NCI-H128 (cell line): ENCODE measurements at regions not wholly inside any gene's neighbourhood (a gene's known extent, or its start where the extent isn't known, plus 50 kb on each side); places are given as distances from the start of the nearest gene placed in this dataset.
A peak's percentile ranks its signal among the peaks of the same experiment; 100 is the strongest.
"Not testable (repeated sequence)": the region's sequence is repeated elsewhere in the genome, so short reads cannot be mapped to it uniquely, and the experiment has no call there.

Experiments
- DNase-seq: peaks from one replicate; lab custom pipeline; 2025; ENCODE audit not compliant: unreplicated experiment; lab: John Stamatoyannopoulos, UW

DNA sequence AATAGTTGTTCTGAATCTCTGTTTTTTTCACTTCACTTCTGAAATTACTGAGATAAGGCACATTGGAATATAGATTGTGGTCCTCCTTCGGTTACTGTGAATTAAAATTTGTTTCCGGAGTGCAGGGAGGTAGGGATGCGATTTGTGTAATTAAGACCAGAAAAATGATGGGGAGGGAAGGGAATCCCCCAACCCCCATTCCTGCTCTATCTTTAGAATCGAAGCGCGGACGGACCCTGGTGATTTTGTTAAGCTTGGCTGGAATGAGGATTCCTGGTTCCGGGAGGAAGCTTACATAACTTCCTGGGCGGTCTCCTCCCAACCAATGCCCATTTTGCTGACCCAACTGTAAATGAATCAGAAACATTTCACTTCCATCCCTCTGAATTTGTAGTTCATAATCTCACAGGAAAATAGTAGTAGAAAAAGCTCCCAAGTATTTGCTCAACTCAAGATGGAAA lies 220.1 kb upstream of the MSX2 start:
- no peak for DNase-seq

DNA sequence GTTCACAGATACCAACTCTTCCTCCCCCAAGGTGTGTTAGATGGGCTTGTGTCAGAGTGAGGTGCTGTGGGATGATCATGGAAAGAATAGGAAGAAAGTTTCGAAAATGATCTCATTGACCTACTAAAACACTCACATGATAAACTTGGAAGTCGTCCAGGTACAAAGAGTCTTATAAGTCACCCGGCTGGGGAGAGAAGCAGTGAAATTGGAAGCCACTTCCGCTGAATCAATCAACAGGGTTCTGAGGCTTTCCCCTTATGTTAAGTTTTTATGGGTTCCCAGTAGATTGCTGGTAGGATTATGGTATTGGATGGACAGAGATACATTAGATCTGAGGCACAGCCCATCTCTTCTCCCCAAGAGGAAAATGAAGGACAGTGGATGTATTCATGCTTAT lies 218.8 kb upstream of the MSX2 start:
- no peak for DNase-seq

DNA sequence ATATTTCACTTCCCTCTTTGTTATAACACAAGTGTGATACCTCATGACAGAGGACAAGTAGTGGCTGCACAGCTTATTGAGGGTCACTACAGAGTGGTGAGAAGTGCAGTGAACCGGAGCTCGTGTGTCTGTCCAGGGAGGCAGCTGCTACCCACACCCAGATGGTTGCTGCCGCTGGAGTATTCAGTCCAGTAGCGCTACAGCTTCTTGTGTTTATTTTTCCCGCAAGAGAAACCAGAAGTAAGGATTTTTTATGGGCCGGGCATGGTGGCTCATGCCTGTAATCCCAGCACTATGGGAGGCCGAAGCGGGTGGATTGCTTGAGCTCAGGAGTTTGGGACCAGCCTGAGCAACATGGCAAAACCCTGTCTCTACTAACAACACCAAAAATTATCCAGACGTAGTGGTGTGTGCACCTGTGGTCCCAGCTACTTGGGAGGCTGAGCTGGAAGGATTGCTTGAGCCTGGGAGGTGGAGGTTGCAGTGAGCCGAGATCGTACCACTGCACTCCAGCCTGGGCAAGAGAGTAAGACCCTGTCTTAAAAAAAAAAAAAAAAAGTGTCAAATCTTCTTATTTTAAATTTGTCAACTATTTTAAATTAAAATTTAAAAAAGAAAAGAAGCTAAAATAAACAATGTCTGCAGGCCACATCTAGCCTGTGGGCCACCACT lies 213.5 kb upstream of the MSX2 start:
- not testable (repeated sequence) for DNase-seq

DNA sequence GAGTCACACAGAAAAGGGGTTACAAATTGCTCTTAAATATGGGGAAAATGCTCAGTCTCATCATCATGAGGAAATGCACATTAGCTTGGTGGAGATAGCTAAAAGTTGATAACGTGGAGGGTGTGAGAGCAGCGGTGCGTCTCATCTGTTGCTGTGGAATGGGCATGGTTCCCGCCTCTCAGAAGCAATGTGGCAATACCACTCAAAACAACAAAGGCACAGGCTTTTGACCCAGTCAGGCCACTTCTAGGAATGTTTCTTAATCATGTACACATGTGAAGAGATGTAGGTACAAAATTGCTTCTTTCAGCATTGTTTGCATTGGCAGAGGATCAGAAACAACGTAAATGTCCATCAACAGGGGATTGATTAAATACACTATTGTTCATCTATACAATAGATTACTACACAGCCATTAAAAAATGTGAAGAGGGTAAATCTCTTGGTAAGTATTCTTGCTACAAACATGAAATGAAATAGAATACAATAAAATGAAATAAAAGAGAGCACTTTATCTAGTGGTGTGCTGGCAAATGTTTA lies 212.6 kb upstream of the MSX2 start:
- no peak for DNase-seq

DNA sequence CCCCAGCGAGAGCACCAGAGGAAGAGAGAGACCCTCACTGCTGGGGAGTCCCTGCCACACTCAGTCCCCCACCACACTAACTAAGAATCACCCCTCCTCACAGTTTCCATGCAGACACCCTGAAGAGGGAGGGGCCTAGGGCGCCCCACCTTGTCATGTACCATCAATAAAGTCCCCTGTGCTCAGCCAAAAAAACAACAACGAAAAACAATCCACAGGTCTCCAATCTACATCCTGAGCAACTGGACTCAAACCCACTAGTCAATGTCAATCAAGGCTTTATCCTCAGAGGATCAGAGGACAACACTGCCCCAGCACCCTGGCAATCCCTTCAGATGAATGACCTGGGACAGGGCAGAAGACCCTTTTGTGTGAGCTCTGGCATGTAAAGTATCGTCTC lies 210.1 kb upstream of the MSX2 start:
- DNase-seq, result no peak

DNA sequence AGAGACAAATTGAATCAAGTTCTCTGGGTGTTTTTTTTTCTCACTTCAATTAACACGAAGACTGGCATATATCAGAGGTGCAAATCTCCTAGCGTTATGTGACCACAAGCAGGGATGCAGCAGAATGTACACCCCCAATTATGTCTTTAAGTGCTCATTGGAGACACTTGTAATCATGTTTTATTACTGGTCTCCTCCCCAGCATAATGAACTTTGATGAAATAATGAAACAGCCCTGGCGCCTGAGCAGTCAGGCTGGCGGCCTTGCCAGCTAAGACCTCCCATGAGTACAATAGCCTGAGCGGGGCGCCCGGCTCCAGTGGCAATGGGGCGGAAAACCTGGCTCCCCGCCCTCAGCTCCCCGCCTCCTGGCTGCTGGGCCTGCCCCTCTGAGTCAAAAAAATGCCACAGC lies 209.4 kb upstream of the MSX2 start:
- DNase-seq, result peak; percentile 42

DNA sequence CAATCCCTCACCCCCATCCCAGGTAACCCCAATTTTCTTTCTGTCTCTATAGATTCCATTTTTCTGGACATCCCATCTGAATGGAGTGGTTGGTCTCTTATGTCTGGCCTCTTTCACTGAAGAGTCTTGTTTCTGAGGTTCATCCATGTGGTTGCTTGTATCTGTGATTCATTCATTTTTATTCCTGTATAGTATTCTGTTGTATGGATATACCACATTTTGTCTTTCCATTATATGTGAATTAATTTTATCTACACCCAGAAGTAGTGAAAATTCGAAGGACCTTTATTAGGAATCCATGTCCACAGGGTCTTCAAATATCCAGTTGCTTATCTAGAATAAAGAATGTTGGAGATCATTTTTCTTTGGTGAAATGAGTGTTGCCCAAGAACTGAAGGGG lies 207.6 kb upstream of the MSX2 start:
- DNase-seq, result no peak

DNA sequence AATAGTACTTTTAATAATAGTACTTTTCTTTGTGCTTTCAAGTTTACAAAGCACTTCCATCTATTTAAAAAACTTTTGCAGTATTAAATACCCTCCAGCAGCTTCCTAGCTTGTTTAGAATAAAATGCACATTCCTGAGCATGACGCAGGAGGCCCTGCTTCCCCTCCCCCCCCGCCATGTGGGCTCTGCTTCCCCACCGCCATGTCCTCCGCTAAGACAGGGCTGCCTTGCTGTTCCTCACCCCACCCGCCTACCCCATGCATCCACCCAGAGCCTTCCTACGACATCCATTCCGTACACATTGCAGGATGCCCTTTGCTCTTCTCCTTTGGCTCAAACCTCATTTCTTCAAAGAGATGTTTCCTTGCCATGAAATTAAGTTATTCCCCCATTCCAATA lies 205.9 kb upstream of the MSX2 start:
- no peak for DNase-seq

DNA sequence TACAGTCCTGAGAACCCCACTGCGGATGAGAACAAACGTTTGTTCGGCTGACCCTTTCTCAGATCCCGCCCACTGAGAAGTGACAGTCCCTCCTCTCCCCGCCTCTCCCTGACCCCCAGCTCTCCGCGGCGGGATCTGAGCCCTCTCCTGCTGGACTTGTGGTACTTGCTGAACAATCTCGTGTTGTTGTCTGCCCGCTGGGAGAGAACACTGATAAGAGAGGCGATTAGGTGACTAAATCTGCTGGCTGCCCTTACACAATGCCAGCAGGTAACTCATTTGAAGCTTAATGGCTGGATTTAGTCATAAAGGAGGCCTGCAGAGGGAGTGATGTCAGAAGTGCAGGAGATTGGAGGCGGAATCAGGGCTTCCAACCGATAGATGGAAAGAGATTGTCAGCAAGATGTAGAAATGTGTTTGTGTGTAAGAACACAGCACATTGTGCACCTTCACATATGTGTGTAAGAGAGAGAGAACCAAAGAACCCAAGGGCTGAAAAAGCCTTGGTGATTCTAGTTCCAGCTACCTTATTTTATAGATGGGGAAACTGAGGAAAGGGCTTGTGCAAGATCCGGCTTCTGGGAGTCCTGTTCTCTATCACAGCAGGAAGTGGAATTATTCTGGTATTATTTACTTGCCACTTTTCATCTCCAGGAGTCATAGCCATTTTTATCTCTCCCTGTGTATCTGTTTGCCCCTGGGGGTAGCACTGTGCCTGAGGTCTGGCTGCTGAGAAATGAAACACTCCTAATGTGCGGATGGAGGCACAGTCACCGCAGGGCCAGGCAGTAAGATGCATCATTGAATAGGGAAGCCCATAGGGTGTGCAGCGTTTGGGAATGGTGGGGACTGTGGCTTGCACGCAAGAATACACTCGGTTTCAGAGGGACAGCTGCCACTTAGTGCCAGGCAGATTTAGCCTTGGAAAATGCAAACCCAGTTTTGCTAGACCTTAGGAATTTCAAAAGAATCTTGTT lies 203.7 kb upstream of the MSX2 start:
- no peak for DNase-seq

DNA sequence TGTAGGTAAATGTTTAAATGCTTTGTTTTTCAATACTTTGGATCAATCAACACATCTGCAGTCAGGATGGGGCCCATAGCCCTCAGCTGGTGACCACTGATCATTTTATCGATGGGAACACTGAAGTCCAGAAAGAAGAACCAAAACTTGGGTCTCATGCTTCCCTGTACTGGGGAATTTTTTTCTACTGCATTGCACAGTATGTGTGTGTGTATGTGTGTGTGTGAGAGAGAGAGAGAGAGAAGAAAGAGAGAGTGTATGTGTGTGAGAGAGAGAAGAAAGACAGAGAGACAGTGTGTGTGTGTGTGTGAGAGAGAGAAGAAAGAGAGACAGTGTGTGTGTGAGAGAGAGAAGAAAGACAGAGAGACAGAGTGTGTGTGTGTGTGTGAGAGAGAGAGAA lies 202.9 kb upstream of the MSX2 start:
- DNase-seq, result no peak

DNA sequence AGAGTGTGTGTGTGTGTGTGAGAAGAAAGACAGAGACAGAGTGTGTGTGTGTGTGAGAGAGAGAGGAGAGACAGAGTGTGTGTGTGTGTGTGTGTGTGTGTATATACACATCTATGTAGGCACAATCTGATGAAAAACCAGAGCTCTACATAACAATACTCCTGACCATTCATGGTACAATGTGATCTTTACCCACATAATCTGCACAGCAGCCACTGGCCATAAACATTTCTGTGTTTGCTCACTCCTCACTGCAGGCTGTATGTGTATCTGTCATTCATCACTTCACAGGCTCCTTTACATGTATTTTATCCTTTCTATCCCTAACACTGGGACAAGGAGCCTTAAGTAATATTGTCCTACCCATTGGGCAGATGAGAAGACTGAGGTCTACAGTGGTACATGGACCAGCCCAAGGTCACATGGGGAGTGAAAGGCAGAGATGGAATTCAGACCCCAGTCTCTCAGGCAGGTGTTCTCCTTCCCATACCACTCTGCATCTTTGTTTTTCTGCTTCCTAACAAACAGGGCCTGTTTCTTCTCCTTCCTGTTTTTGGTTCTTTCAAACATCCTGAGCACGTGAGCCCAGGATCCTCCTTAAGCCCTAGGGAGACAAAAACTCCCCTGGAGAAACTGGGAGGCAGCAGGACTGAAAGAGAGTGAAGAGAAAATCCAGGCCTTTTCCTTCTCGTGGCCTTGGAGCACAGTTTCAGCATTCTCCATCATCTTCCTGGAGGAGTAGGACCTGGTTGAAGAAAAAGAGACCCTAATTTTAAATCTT lies 201.7 kb upstream of the MSX2 start:
- no peak for DNase-seq

DNA sequence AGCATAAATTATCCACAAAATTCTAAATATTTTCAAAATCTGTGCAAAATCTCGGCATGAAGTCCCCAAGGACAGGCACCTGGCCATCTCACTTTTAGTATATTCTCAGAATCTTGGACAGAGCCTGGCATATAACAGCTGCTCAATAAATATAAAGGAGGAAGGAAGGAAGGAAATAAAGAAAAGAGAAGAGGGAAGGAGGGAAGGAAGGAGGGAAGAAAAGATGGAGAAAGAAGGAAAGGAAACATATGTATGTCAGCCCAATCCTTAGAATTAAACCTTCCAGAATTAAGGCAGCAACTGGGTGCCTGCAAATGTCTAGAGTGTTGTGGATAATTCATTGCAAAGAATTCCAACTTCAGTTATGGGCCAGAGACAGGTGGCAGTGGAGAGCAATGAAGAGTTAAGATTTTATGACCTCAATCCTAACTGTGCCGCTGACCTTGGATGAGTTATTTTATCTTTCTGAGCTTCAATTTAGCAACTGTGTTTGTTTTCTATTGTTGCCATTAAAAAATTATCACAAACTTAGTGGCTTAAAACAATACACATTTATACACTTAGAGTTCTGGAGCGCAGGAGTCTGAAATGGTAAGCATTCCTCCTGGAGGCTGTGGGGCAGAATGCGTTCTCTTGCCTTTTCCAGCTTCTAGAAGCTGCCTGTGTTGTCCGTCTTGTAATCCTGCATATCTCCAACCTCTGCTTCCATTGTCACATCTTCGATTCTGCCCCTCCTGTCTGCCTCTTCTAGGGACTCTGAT lies 200.9 kb upstream of the MSX2 start:
- DNase-seq, result no peak

DNA sequence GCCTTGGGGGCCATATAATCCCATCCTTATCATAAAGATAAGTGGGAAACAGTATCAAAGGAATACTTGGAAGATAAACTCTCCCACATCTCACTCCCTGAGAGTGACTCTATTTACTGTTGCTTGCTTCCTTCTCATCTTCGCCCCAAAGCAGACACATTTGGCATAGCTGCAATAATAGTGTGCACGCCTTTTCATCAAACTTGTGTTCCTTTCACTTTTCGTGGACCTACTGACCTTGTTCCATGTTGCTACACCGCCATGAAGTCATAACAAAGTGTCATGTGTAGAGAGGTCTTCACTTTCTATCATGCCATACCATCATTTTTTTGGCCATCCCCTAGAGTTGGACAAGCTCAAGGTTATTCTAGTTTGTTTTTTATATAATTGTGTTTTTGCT lies 200.0 kb upstream of the MSX2 start:
- no peak for DNase-seq

DNA sequence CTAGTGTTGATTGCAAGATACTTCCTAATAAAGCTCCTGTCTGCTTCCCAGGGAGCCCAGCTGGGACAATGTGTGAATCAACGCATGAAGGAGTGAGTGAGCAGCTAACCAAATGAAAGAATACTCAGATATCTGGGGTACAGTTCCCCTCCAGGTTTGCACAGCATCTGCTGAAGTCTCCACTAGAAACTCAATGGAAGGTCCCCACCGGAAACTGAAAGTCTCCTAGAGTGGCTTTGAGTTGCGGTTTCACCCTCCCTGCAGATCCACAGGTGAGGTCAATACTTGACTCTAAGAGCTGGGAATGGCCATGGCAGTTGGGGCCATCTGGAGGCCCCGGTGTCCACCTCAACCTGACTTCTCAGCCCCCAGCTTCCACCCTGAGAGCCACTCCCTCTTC lies 198.2 kb upstream of the MSX2 start:
- no peak for DNase-seq

DNA sequence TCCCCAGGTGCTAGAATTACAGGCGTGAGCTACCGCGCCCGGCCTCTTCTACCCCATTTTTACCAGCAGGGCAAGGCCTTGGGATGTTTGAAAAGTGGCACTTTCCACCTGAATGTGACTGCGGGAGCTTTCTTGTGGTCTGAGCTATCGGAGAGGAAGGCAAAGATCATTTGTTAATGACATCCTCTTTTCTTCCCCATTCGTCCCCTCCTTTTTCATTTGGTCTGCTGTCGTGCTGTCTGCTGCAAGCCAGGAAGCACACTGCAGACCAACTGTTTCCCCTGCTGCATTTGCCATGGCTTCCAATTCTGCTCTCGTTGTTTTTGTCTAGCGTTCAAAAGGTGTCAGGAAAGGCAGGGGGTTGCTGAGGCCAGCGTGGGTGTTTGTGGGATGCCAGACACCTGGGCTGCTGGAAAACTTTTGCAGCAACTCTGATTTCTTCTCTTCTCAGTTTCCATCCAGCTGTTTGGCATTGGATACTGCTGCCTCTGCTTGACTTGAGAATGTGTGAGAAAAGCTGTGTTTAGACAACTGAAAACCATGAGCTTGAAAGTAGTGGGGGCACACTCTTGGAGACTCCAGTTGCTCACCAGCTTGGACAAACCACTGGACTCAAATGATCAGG lies 196.4 kb upstream of the MSX2 start:
- DNase-seq, result no peak

DNA sequence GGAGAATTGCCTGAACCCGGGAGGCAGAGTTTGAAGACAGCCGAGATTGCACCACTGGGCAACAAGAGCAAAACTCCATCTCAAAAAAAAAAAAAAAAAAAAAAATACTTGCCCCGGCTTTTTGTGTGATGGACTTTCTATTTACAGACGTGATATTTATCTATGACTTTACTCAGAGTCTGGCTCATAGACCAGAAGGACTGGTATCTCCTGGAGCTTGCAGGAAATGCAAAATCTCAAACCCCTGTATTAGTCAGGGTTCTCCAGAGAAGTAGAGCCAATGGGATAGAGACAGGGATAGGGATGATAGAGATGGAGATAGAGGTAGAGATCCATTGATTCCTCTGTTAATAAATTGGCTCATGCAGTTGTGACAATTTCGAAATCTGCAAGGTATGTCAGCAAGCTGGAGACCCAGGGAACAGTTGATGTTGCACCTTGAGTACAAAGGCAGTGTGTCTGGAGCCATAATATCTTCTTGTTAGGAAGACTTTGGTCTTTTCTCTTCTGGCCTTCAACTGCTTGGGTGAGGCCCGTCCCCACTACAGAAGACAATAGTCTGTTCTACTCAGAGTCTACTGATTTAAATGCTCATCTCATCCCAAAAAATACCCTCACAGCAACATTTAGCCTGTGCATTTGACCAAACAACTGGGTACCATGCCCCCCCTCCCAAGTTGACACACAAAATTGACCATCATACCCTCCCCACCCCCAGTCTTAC lies 195.4 kb upstream of the MSX2 start:
- DNase-seq, result no peak

DNA sequence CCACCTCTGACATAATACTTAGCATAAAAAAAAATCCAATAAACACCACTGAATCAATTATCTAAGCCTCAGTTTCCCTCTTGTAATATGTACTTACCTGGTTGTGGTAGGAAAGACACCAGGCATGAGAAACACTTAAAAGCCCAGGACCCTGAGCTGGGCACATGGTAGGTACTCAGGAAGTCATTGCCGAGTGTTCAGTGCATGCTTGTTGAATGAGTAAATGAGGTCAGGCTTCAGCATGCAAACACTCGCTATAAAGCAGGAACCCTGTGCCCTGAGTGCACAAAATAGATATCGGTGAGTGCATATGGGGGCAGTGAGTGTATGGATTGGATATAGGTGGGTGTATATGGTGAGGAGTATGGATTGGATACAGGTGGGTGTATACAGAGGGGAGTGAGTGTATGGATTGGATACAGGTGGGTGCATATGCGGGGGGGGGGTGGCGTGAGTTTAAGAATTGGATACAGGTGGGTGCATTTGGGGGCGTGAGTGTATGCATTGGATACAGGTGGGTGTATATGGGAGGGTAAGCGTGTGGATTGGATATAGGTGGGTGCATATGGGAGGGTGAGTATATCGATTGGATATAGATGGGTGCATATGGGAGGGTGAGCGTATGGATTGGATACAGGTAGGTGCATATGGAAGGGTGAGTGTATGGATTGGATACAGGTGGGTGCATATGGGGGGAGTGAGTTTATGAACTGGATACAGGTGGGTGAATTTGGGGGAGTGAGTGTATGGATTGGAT lies 194.3 kb upstream of the MSX2 start:
- no peak for DNase-seq

DNA sequence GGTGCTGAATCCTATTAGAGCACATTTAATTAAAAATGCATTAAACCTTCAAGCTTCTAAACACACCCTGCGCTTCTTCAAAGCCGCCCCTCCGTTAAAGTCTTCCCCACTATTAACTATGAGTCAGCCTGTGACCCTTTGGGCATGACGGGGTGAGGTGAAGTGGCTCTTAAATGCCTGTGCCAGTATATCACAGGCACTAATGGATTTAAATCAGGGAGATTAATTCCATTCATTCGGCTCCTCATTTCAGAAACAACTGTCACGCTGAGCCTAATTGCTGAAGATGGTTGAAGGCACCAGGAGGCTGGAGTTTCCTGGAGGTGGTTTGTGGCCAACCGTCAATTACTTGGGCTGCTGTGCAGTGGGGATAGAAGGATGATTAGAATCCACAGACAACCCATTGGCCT lies 192.6 kb upstream of the MSX2 start:
- peak; percentile 33 for DNase-seq
